ENCODE measurements at regions not wholly inside any gene's neighbourhood (a gene's known extent, or its start where the extent isn't known, plus 50 kb on each side); places are given as distances from the start of the nearest gene placed in this dataset.

DNA sequence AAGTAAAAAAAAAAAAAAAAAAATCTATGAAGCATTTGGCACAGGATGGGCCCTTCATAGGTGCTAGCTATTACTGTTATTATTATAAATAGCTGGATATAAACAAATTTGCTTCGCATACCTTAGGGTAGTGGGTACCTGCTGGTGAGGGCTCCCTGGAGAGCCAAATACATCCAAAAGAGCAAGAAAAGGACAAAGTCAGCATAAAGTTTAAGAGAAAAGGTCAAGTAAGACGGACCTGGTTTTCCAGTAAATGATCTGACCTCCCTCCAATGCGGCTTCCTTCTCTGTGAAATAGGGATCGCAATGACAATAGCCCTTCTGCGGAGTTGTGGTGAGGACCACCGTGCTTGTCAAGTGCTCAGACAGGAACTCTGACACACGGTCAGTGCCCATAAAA is 214.5 kb downstream of the SNX10 start:
- BruUV-seq (replicated peaks): no TSS peak
- Histone ChIP-seq H3K4me1 (replicated peaks in 1 of 2; ENCODE audit: control insufficient read depth in 2 of 2, insufficient read depth in 2 of 2, low read length in 2 of 2) (peaks cover 3% of the 10 kb centered on the region in 2 experiments; a peak in 2 of 5 replicates), H3K9ac (ENCODE audit: insufficient read depth in 1 of 2, low read depth in 2 of 2, low read length in 2 of 2) (no peak overlapping the region), H3K27ac (ENCODE audit: extremely low read depth, low read depth, low read length) (no peak overlapping the region), H3K9me1 (ENCODE audit: control insufficient read depth, insufficient read depth, low read length) (no peaks in the 10 kb centered on the region), H3K79me2 (ENCODE audit: control insufficient read depth, insufficient read depth, low read length) (no peaks in the 10 kb centered on the region), H3K27me3 (ENCODE audit: control insufficient read depth in 2 of 2, insufficient read depth in 2 of 2, low read length in 2 of 2) (peaks cover 17 to 27% of the 10 kb centered on the region in 2 experiments), H2AFZ (ENCODE audit: low read depth, low read length) (no peak overlapping the region), H4K20me1 (replicated peaks; ENCODE audit: control insufficient read depth, insufficient read depth, low read length) (no peaks in the 10 kb centered on the region), H3K4me3 (no peak overlapping the region), H3K4me2 (ENCODE audit: insufficient read depth, low read length) (no peak overlapping the region), H3K9me3 (replicated peaks; ENCODE audit: control insufficient read depth, insufficient read depth, low read depth, low read length) (no peaks in the 10 kb centered on the region), H3K36me3 (ENCODE audit: control insufficient read depth, insufficient read depth, low read length) (no peaks in the 10 kb centered on the region)
- ATAC-seq (no peak), FAIRE-seq (no peak), DNase-seq (ENCODE audit: extremely low read depth in 1 of 4, low spot score in 3 of 4) (no peak)
- CTCF ChIA-PET (ENCODE audit: low intra/inter-chr PET ratio): interaction anchor here (0.7 kb wide), 1 partner anchor 141 kb away, joined by 3 read pairs; no protein-coding TSS in a partner anchor
- POLR2A ChIA-PET: interaction anchor here (0.5 to 1.1 kb wide), 3 partner anchors 11 to 1012 kb away, joined by 3 read pairs; no protein-coding TSS in a partner anchor
- in situ Hi-C loops (cut with MboI): loop anchor here (25.0 kb wide), 2 partner anchors 619 to 656 kb away; partner anchors contain the start of genes HOXA10, HOXA3, HOXA7 and HOXA9
- WGBS (ENCODE audit: insufficient coverage, low coverage, missing lambda C conversion rate): 15% methylated on average over 7 of the region's 7 CpGs
- intact Hi-C loops (cut with micrococcal nuclease): loop anchor here (10.0 kb wide), 1 partner anchor 441 kb away; no protein-coding TSS in a partner anchor
- TF ChIP-seq C11orf30 (IDR thresholded peaks at IDR 0.05; ENCODE audit: low read depth) (peak; percentile 43; the same call in 1 of the 2 replicates), ZNF174 (CRISPR knock-in tag; IDR thresholded peaks at IDR 0.05) (no peak), IFI16 (CRISPR knock-in tag; IDR thresholded peaks at IDR 0.05) (no peak), ZNF316 (IDR thresholded peaks at IDR 0.05) (peak; percentile 62), MAFF (IDR thresholded peaks at IDR 0.05; ENCODE audit: low read length) (0 out of 2 replicates have a peak, but pooled peaks have one; percentile 28), MAFG (tag; conservative IDR thresholded peaks at IDR 0.05) (peak; percentile 34; the same call in 1 of the 2 replicates), ZBED1 (IDR thresholded peaks at IDR 0.05) (no peak), FOS (IDR thresholded peaks at IDR 0.05; ENCODE audit: extremely low read depth, insufficient read length) (no peak)
- TF ChIP-seq, protein P1, sequence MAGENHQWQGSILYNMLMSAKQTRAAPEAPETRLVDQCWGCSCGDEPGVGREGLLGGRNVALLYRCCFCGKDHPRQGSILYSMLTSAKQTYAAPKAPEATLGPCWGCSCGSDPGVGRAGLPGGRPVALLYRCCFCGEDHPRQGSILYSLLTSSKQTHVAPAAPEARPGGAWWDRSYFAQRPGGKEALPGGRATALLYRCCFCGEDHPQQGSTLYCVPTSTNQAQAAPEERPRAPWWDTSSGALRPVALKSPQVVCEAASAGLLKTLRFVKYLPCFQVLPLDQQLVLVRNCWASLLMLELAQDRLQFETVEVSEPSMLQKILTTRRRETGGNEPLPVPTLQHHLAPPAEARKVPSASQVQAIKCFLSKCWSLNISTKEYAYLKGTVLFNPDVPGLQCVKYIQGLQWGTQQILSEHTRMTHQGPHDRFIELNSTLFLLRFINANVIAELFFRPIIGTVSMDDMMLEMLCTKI (IDR thresholded peaks at IDR 0.05; ENCODE audit: partially characterized antibody): no peak

All from K562 (cell line).